Mammary epithelial cell (primary cell): ENCODE measurements at regions not wholly inside any gene's neighbourhood (a gene's known extent, or its start where the extent isn't known, plus 50 kb on each side); places are given as distances from the start of the nearest gene placed in this dataset.

Experiments used
- CTCF ChIP-seq, 2 donors: IDR thresholded peaks in 1 of 2; conservative IDR thresholded peaks in 1 of 2; 2 replicates each; pipeline ENCODE4 v1.5.1; 2011 to 2012; ENCODE audit warnings: inconsistent platforms in 2 of 2, low read length in 2 of 2, mild to moderate bottlenecking in 2 of 2, control low read depth in 1 of 2, low read depth in 1 of 2; ENCODE audit not compliant: insufficient read depth in 1 of 2; ENCODE audit errors: extremely low read depth in 1 of 2
- EZH2 ChIP-seq: IDR thresholded peaks from 2 replicates; pipeline ENCODE4 v1.6.1; 2012; ENCODE audit warnings: low read length, inconsistent platforms, borderline replicate concordance

GRCh38 chr16:86977076-86977676 lies 340.0 kb downstream of the C16orf95 start:
- TF ChIP-seq CTCF (conservative IDR thresholded peaks at IDR 0.05 in 1 of 2, IDR thresholded peaks at IDR 0.05 in 1 of 2; ENCODE audit: extremely low read depth in 1 of 2, insufficient read depth in 1 of 2, low read depth in 1 of 2, low read length in 2 of 2) (no peak), EZH2 (no peak)
